ENCODE measurements at regions not wholly inside any gene's neighbourhood (a gene's known extent, or its start where the extent isn't known, plus 50 kb on each side); places are given as distances from the start of the nearest gene placed in this dataset.

- Histone ChIP-seq H3K27me3 (no peaks in the 10 kb centered on the region), H3K4me1 (peaks cover 46% of the 10 kb centered on the region), H3K9me3 (no peaks in the 10 kb centered on the region), H3K36me3 (replicated peaks in 1 of 2; ENCODE audit: insufficient read depth in 1 of 2, low read depth in 2 of 2) (no peaks in the 10 kb centered on the region), H3K4me3 (no peak overlapping the region), H3K27ac (no peak overlapping the region)
- ATAC-seq = no peak
- WGBS, 2 donors = 90 to 92% methylated on average over 7 of the region's 7 CpGs
- DNase-seq = no peak
- no peak for TF ChIP-seq POLR2A (IDR thresholded peaks at IDR 0.05)
- intact Hi-C loops (cut with DNase I) = no loop called here
Observed at GRCh38 chr13:50526661-50527071, 316.8 kb downstream of the DLEU7 start.

GRCh38 chr13:50527188-50527587, 316.3 kb downstream of the DLEU7 start:
- ATAC-seq (peak; percentile 10), DNase-seq (peak in 3 of 4 donors; percentile 24 to 30 (median 25))
- H3K9me3 ChIP-seq = no peaks in the 10 kb centered on the region
- TF ChIP-seq CTCF (IDR thresholded peaks at IDR 0.05) = no peak
- intact Hi-C loops (cut with DNase I) = no loop called here
- H3K27ac ChIP-seq = peak overlapping the region in 1 of 4 donors; percentile 26
- 36 to 57% methylated on average over 9 of the region's 9 CpGs for WGBS, 2 donors
- no peak overlapping the region for H3K4me3 ChIP-seq
- peaks cover 40% of the 10 kb centered on the region for H3K4me1 ChIP-seq
- no peaks in the 10 kb centered on the region for H3K36me3 ChIP-seq (replicated peaks in 1 of 2; ENCODE audit: insufficient read depth in 1 of 2, low read depth in 2 of 2)
- H3K27me3 ChIP-seq = no peaks in the 10 kb centered on the region

- WGBS, 2 donors = 60 to 67% methylated on average over 9 of the region's 9 CpGs
- peak overlapping the region in 1 of 4 donors; percentile 26 for H3K27ac ChIP-seq
- intact Hi-C loops (cut with DNase I) = no loop called here
- DNase-seq (peak in 2 of 4 donors; percentile 9 to 23), ATAC-seq (no peak)
- TF ChIP-seq CTCF (IDR thresholded peaks at IDR 0.05) (no peak), POLR2A (IDR thresholded peaks at IDR 0.05) (no peak)
- H3K4me3 ChIP-seq = no peak overlapping the region
- H3K27me3 ChIP-seq = no peaks in the 10 kb centered on the region
- no peaks in the 10 kb centered on the region for H3K9me3 ChIP-seq
- no peaks in the 10 kb centered on the region for H3K36me3 ChIP-seq (replicated peaks in 1 of 2; ENCODE audit: insufficient read depth in 1 of 2, low read depth in 2 of 2)
- peaks cover 34% of the 10 kb centered on the region for H3K4me1 ChIP-seq
Observed at GRCh38 chr13:50527612-50528509, 315.6 kb downstream of the DLEU7 start.

- Histone ChIP-seq H3K27me3 (no peaks in the 10 kb centered on the region), H3K36me3 (replicated peaks in 1 of 2; ENCODE audit: insufficient read depth in 1 of 2, low read depth in 2 of 2) (no peaks in the 10 kb centered on the region), H3K27ac (peak overlapping the region in 3 of 4 donors; percentile 30 to 67 (median 56)), H3K4me1 (peaks cover 30% of the 10 kb centered on the region), H3K4me3 (no peak overlapping the region), H3K9me3 (no peaks in the 10 kb centered on the region)
- peak; percentile 86 for ATAC-seq
- intact Hi-C loops (cut with DNase I) = no loop called here
- WGBS, 2 donors = 24 to 32% methylated on average over 11 to 12 of the region's 12 CpGs
- DNase-seq = peak; percentile 74 to 89 (median 84)
- TF ChIP-seq POLR2A (IDR thresholded peaks at IDR 0.05) (no peak), CTCF (IDR thresholded peaks at IDR 0.05) (no peak)
Observed at GRCh38 chr13:50529154-50529882, 314.2 kb downstream of the DLEU7 start.

All from body of pancreas (tissue), 4 donors.